ENCODE measurements at regions not wholly inside any gene's neighbourhood (a gene's known extent, or its start where the extent isn't known, plus 50 kb on each side); places are given as distances from the start of the nearest gene placed in this dataset.

DNA sequence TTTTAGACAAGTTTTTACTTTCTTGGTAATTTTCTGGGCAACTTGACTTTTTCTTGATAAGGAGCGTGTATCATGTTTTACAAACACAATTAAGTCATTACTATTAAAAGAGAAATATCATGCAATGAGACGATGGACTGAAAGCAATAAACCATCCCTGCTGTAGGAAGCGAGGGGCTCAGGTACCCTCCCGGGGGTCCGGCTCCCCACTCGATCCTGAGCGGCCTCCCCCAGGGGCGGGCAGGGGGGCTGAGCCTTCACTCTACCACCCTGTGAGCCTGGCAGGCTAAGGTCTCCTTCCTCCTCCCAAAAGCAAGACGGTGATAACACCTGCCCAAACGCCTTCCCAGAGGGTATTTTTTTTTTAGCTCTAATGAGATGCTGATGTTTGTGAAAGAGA lies 51.8 kb upstream of the ADGRA1 start:
- Histone ChIP-seq H3K4me1 (ENCODE audit: control insufficient read depth, insufficient read depth, low read length) (peaks cover 22% of the 10 kb centered on the region), H3K27me3 (ENCODE audit: control insufficient read depth, insufficient read depth, low read length) (peaks cover 12% of the 10 kb centered on the region), H3K27ac (ENCODE audit: low read depth, low read length) (no peak overlapping the region), H3K4me3 (ENCODE audit: low read depth, low read length) (no peak overlapping the region), H3K36me3 (ENCODE audit: control insufficient read depth, insufficient read depth, low read length) (peaks cover 2% of the 10 kb centered on the region), H3K9me3 (ENCODE audit: control insufficient read depth, insufficient read depth, low read length) (no peaks in the 10 kb centered on the region)
- no peak for DNase-seq (ENCODE audit: low read depth in 4 of 6, low spot score in 6 of 6)
- 55% methylated on average over 4 of the region's 10 CpGs for WGBS (ENCODE audit: insufficient coverage)

DNA sequence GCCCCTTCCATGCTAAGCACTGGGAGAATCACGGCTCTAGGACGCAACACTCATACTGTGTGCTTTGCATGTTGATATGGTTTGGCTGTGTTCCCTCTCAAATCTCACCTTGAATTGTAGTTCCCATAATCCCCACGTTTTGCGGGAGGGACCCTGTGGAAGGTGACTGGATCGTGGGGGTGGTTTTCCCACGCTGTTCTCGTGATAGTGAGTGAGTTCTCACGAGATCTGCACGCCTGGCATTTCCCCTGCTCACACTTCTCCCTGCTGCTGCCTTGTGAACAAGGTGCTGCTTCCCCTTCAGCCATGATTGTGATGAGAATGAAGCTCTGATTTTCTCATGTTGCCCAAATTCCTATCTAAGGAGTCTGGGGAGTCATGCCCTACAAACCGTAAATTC lies 53.0 kb upstream of the ADGRA1 start:
- Histone ChIP-seq H3K27me3 (ENCODE audit: control insufficient read depth, insufficient read depth, low read length) (peaks cover 14% of the 10 kb centered on the region), H3K9me3 (ENCODE audit: control insufficient read depth, insufficient read depth, low read length) (no peaks in the 10 kb centered on the region), H3K27ac (ENCODE audit: low read depth, low read length) (no peak overlapping the region), H3K36me3 (ENCODE audit: control insufficient read depth, insufficient read depth, low read length) (peaks cover 2% of the 10 kb centered on the region), H3K4me3 (ENCODE audit: low read depth, low read length) (no peak overlapping the region), H3K4me1 (ENCODE audit: control insufficient read depth, insufficient read depth, low read length) (peaks cover 26% of the 10 kb centered on the region)
- WGBS (ENCODE audit: insufficient coverage), result 86% methylated on average over 5 of the region's 10 CpGs
- peak in 1 of 6 donors; percentile 44 for DNase-seq (ENCODE audit: low read depth in 4 of 6, low spot score in 6 of 6)

DNA sequence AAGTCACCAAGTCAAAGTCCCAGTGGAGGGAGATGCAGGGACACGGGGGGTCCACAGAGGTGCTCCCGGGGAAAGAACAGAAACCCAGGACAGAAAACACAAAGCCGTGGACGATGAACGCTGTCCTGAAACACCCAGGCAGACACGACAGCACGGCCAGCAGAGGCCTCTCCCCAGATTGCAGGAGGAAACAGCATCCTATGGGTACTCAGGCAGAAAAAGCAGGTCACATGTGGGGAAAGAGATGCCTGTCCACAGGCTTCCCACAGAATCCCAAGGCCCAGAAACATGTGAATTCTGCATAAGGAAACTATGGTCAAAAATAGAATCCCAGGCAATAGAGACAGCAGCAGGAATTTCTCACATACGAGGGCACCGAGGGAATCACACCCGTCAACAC lies 53.6 kb upstream of the ADGRA1 start:
- Histone ChIP-seq H3K27ac (ENCODE audit: low read depth, low read length) (no peak overlapping the region), H3K4me1 (ENCODE audit: control insufficient read depth, insufficient read depth, low read length) (peaks cover 20% of the 10 kb centered on the region), H3K27me3 (ENCODE audit: control insufficient read depth, insufficient read depth, low read length) (peaks cover 12% of the 10 kb centered on the region), H3K9me3 (ENCODE audit: control insufficient read depth, insufficient read depth, low read length) (no peaks in the 10 kb centered on the region), H3K4me3 (ENCODE audit: low read depth, low read length) (no peak overlapping the region), H3K36me3 (ENCODE audit: control insufficient read depth, insufficient read depth, low read length) (peaks cover 1% of the 10 kb centered on the region)
- 79% methylated on average over 7 of the region's 10 CpGs for WGBS (ENCODE audit: insufficient coverage)
- no peak for DNase-seq (ENCODE audit: low read depth in 4 of 6, low spot score in 6 of 6)

DNA sequence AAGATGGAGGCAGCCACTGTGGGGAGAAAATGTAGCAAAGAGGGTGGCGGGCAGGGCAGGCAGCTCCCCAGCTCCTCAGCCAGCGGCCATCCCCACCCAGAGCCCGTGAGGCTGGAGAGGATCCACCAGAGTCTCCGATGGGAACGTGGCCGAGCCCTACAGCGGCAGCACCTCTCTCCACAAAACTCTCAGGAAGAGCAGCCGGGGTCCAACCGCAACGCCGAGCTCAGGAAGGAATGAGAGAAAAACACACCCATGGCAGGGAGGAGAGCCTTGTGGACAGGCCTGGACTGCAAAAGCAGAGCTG lies 54.0 kb upstream of the ADGRA1 start:
- Histone ChIP-seq H3K27me3 (ENCODE audit: control insufficient read depth, insufficient read depth, low read length) (peaks cover 10% of the 10 kb centered on the region), H3K4me3 (ENCODE audit: low read depth, low read length) (no peak overlapping the region), H3K36me3 (ENCODE audit: control insufficient read depth, insufficient read depth, low read length) (no peaks in the 10 kb centered on the region), H3K9me3 (ENCODE audit: control insufficient read depth, insufficient read depth, low read length) (no peaks in the 10 kb centered on the region), H3K4me1 (ENCODE audit: control insufficient read depth, insufficient read depth, low read length) (peaks cover 18% of the 10 kb centered on the region), H3K27ac (ENCODE audit: low read depth, low read length) (no peak overlapping the region)
- WGBS (ENCODE audit: insufficient coverage), result 78% methylated on average over 11 of the region's 11 CpGs
- DNase-seq (ENCODE audit: low read depth in 4 of 6, low spot score in 6 of 6), result no peak

GRCh38 chr10:133032976-133033741 lies 54.6 kb upstream of the ADGRA1 start:
- Histone ChIP-seq H3K36me3 (ENCODE audit: control insufficient read depth, insufficient read depth, low read length) (no peaks in the 10 kb centered on the region), H3K4me1 (ENCODE audit: control insufficient read depth, insufficient read depth, low read length) (peaks cover 18% of the 10 kb centered on the region), H3K27me3 (ENCODE audit: control insufficient read depth, insufficient read depth, low read length) (peaks cover 9% of the 10 kb centered on the region), H3K9me3 (ENCODE audit: control insufficient read depth, insufficient read depth, low read length) (no peaks in the 10 kb centered on the region), H3K4me3 (ENCODE audit: low read depth, low read length) (no peak overlapping the region), H3K27ac (ENCODE audit: low read depth, low read length) (no peak overlapping the region)
- DNase-seq (ENCODE audit: low read depth in 4 of 6, low spot score in 6 of 6), result no peak
- 76% methylated on average over 17 of the region's 20 CpGs for WGBS (ENCODE audit: insufficient coverage)

DNA sequence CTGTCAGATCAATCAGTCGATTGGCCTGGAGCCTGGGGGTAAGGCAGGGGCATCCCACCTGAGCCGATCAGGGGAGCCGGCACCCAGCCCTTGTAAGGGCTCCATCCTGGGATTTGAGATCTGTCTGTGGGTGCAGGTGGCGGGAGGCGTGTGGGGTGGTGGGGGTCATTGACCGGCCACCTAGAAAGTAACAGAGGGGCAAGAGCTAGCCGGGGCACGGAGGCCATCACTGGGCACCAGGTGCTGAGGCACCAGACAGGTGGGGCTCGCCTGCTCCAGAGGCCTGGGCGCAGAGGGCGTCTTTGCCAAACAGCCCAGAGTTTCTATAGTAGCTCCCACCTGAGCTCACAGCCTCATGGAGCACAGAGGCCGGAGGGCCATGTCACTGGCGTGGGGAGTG lies 55.5 kb upstream of the ADGRA1 start:
- no peaks in the 10 kb centered on the region for H3K9me3 ChIP-seq (ENCODE audit: control insufficient read depth, insufficient read depth, low read length)
- no peak for DNase-seq (ENCODE audit: low read depth in 4 of 6, low spot score in 6 of 6)
- H3K4me1 ChIP-seq (ENCODE audit: control insufficient read depth, insufficient read depth, low read length), result peaks cover 18% of the 10 kb centered on the region
- 97% methylated on average over 12 of the region's 13 CpGs for WGBS (ENCODE audit: insufficient coverage)
- H3K27ac ChIP-seq (ENCODE audit: low read depth, low read length), result no peak overlapping the region
- H3K36me3 ChIP-seq (ENCODE audit: control insufficient read depth, insufficient read depth, low read length), result no peaks in the 10 kb centered on the region
- peaks cover 9% of the 10 kb centered on the region for H3K27me3 ChIP-seq (ENCODE audit: control insufficient read depth, insufficient read depth, low read length)
- no peak overlapping the region for H3K4me3 ChIP-seq (ENCODE audit: low read depth, low read length)

DNA sequence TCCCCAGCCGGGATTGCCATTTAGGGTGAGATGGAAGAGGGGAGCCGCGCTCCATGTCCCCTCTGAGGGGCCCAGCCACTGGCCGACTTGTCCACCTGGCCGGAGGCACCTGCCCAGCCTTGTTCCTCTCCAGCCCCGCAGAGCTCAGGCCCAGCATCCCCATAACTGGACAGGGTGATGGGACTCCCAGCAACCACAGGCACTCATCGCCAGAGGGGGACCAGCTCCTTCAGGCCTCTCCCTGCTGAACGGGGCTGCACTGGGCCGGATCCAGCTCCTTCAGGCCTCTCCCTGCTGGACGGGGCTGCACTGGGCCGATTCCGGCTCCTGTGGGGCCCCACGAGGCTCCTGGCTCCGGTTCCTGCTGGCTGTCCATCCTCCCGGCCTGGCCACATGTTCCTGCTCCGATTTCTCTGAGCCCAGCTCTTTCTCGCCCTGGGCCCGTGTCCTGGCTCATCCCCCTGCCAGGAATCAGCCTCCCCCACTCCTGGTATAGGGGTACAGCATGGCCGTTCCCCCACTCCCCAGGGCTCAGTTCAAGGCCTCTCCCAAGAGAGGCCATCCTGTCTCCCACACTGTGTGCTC lies 56.1 kb upstream of the ADGRA1 start:
- no peaks in the 10 kb centered on the region for H3K36me3 ChIP-seq (ENCODE audit: control insufficient read depth, insufficient read depth, low read length)
- no peaks in the 10 kb centered on the region for H3K9me3 ChIP-seq (ENCODE audit: control insufficient read depth, insufficient read depth, low read length)
- H3K4me3 ChIP-seq (ENCODE audit: low read depth, low read length), result no peak overlapping the region
- DNase-seq (ENCODE audit: low read depth in 4 of 6, low spot score in 6 of 6), result no peak
- 94% methylated on average over 19 of the region's 19 CpGs for WGBS (ENCODE audit: insufficient coverage)
- no peak overlapping the region for H3K27ac ChIP-seq (ENCODE audit: low read depth, low read length)
- H3K4me1 ChIP-seq (ENCODE audit: control insufficient read depth, insufficient read depth, low read length), result peaks cover 18% of the 10 kb centered on the region
- H3K27me3 ChIP-seq (ENCODE audit: control insufficient read depth, insufficient read depth, low read length), result peaks cover 9% of the 10 kb centered on the region

- Histone ChIP-seq H3K4me1 (ENCODE audit: control insufficient read depth, insufficient read depth, low read length) (peaks cover 18% of the 10 kb centered on the region), H3K27ac (ENCODE audit: low read depth, low read length) (no peak overlapping the region), H3K4me3 (ENCODE audit: low read depth, low read length) (no peak overlapping the region), H3K36me3 (ENCODE audit: control insufficient read depth, insufficient read depth, low read length) (no peaks in the 10 kb centered on the region), H3K9me3 (ENCODE audit: control insufficient read depth, insufficient read depth, low read length) (no peaks in the 10 kb centered on the region), H3K27me3 (ENCODE audit: control insufficient read depth, insufficient read depth, low read length) (peaks cover 9% of the 10 kb centered on the region)
- WGBS (ENCODE audit: insufficient coverage), result 13% methylated on average over 28 of the region's 28 CpGs
- peak in 3 of 6 donors; percentile 15 to 70 (median 53) for DNase-seq (ENCODE audit: low read depth in 4 of 6, low spot score in 6 of 6)
Measured at GRCh38 chr10:133030781-133031180, 56.9 kb upstream of the ADGRA1 start.

DNA sequence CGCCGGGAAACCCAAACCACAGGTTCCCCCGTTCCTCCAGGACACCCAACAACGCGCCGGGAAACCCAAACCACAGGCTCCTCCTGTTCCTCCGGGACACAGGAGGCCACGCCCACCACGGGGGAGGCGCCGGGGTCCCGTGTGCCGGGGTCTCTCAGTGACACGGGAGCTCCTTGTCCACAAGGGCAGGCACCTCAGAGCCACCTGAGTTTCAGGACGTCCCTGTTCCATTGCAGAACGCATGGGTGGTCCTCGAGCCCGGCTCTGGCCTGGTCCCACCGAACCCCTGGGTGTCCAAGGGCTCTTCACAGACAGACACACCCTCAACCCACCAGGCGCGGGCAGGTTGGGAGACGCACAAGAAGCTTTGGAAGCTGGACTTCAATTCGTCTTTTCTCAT lies 57.6 kb upstream of the ADGRA1 start:
- H3K36me3 ChIP-seq (ENCODE audit: control insufficient read depth, insufficient read depth, low read length), result no peaks in the 10 kb centered on the region
- H3K27ac ChIP-seq (ENCODE audit: low read depth, low read length), result no peak overlapping the region
- no peak for DNase-seq (ENCODE audit: low read depth in 4 of 6, low spot score in 6 of 6)
- H3K9me3 ChIP-seq (ENCODE audit: control insufficient read depth, insufficient read depth, low read length), result no peaks in the 10 kb centered on the region
- 72% methylated on average over 18 of the region's 23 CpGs for WGBS (ENCODE audit: insufficient coverage)
- H3K4me1 ChIP-seq (ENCODE audit: control insufficient read depth, insufficient read depth, low read length), result peaks cover 18% of the 10 kb centered on the region
- H3K27me3 ChIP-seq (ENCODE audit: control insufficient read depth, insufficient read depth, low read length), result peaks cover 14% of the 10 kb centered on the region
- H3K4me3 ChIP-seq (ENCODE audit: low read depth, low read length), result no peak overlapping the region

GRCh38 chr10:133028956-133029355 lies 58.8 kb upstream of the ADGRA1 start:
- H3K36me3 ChIP-seq (ENCODE audit: control insufficient read depth, insufficient read depth, low read length), result no peaks in the 10 kb centered on the region
- peaks cover 26% of the 10 kb centered on the region for H3K27me3 ChIP-seq (ENCODE audit: control insufficient read depth, insufficient read depth, low read length)
- WGBS (ENCODE audit: insufficient coverage), result 95% methylated on average over 16 of the region's 16 CpGs
- H3K9me3 ChIP-seq (ENCODE audit: control insufficient read depth, insufficient read depth, low read length), result no peaks in the 10 kb centered on the region
- peaks cover 28% of the 10 kb centered on the region for H3K4me1 ChIP-seq (ENCODE audit: control insufficient read depth, insufficient read depth, low read length)
- no peak overlapping the region for H3K4me3 ChIP-seq (ENCODE audit: low read depth, low read length)
- DNase-seq (ENCODE audit: low read depth in 4 of 6, low spot score in 6 of 6), result no peak
- H3K27ac ChIP-seq (ENCODE audit: low read depth, low read length), result no peak overlapping the region

Measured in spinal cord (tissue), 9 donors.